ENCODE measurements at regions not wholly inside any gene's neighbourhood (a gene's known extent, or its start where the extent isn't known, plus 50 kb on each side); places are given as distances from the start of the nearest gene placed in this dataset.

DNA sequence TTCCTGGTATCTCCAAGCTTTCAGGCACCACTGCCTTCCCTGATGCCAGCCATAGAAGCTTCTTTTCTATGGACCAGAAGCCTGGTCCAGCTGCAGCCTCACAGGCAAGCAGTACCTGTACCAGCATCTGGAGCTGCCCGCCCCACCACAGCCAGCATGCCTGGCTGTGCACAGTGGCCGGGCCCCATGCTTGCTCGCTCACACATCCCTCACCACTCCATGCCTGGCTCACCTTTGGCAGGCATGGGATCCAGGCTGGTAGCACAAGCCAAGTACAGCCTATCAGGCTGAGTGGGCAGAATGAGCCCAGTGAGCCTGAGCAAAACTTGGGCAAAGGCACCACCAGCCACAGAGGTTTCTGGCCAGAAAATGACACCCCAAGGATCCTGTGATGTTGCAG is 93.4 kb downstream of the TPRA1 start:
- TF ChIP-seq EP300 (IDR thresholded peaks at IDR 0.05; ENCODE audit: low read depth) (no peak), POLR2A (IDR thresholded peaks at IDR 0.05) (no peak)
